ENCODE measurements at regions not wholly inside any gene's neighbourhood (a gene's known extent, or its start where the extent isn't known, plus 50 kb on each side); places are given as distances from the start of the nearest gene placed in this dataset.
"Not testable (repeated sequence)": the region's sequence is repeated elsewhere in the genome, so short reads cannot be mapped to it uniquely, and the experiment has no call there.

DNA sequence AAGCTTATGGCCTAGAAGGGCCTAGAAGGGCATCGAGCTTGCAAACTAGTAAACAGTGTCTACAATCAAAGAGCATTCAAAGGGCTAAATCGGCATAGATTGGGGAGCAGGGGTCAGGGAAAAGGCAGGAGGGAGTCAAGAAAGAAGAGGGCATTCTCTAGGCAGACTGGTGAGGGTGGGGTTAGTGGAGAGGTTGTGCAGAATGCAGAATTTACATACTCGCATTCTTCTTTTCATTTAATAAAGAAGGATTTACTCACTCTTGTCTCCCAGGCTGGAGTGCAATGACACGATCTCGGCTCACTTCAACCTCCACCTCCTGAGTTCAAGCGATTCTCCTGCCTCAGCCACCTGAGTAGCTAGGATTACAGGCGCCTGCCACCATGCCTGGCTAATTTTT, 110.7 kb downstream of the TRIM43 start:
- no peak for DNase-seq (ENCODE audit: low read depth)
- TF ChIP-seq, protein P1, sequence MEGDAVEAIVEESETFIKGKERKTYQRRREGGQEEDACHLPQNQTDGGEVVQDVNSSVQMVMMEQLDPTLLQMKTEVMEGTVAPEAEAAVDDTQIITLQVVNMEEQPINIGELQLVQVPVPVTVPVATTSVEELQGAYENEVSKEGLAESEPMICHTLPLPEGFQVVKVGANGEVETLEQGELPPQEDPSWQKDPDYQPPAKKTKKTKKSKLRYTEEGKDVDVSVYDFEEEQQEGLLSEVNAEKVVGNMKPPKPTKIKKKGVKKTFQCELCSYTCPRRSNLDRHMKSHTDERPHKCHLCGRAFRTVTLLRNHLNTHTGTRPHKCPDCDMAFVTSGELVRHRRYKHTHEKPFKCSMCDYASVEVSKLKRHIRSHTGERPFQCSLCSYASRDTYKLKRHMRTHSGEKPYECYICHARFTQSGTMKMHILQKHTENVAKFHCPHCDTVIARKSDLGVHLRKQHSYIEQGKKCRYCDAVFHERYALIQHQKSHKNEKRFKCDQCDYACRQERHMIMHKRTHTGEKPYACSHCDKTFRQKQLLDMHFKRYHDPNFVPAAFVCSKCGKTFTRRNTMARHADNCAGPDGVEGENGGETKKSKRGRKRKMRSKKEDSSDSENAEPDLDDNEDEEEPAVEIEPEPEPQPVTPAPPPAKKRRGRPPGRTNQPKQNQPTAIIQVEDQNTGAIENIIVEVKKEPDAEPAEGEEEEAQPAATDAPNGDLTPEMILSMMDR (IDR thresholded peaks at IDR 0.05; ENCODE audit: control insufficient read depth, extremely low read depth, insufficient read depth), result no peak
- H3K4me3 ChIP-seq (ENCODE audit: low read depth, low read length), result no peak overlapping the region

DNA sequence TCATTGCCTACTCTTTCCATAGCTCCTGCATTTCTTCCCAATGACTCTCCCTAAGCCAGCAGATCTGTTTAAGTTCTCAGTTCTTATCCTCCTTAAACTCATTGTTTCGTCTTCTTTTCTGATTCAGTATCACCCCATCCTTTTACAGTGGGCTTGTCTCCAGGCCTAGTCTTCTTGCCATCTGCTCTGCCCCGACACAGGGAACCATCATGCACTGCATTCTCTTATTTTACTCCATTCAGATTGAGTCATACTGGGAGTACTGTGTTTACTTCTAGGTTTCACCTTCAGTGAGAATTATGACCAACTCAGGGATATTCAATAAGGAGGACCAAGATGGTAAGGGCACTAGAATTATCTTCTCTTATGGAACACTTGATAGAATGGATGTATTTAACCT, 115.4 kb downstream of the TRIM43 start:
- not testable (repeated sequence) for DNase-seq (ENCODE audit: low read depth)

DNA sequence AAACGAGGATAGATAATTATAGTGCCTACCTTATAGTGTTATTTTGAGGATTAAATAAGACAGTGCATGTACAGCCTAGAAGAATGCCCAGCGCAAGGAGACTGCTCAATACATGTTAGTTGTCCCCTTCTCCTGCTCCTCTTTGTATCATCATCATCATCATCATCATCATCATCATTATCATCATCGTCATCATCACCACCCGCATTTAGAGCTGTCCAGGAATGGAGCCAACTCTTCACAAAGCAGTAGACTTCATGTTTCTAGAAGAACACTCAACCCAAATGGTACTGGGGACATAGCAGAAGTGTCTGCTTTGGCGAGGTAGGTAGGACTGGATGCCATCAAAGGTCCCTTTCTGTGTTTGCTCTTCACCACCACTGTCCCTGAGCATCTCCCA, 116.0 kb downstream of the TRIM43 start:
- DNase-seq (ENCODE audit: low read depth), result no peak
- no peak overlapping the region for H3K4me3 ChIP-seq (ENCODE audit: low read depth, low read length)
- TF ChIP-seq, protein P1 (IDR thresholded peaks at IDR 0.05; ENCODE audit: control insufficient read depth, extremely low read depth, insufficient read depth), result no peak

More for the DNA sequence above, 115.4 kb downstream of the TRIM43 start:
- not testable (repeated sequence) for H3K4me3 ChIP-seq (ENCODE audit: low read depth, low read length)

DNA sequence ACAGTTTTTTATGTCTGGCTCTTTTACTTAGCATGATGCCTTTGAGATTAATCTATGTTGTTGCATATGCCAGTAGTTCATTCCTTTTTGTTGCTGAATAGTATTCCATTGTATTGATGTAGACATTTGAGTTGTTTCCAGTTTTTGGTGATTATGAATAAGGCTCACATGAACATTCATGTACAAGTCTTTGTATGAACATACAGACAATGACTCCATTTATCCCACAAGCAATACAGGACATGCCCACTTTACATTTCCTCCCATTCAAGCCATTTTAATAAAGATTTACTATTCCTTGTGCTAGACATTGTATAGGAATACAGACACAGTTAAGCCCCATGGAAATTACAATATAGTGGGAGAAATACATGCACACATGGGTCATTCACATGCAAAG, 118.0 kb downstream of the TRIM43 start:
- no peak overlapping the region for H3K4me3 ChIP-seq (ENCODE audit: low read depth, low read length)
- TF ChIP-seq, protein P1 (IDR thresholded peaks at IDR 0.05; ENCODE audit: control insufficient read depth, extremely low read depth, insufficient read depth), result no peak
- DNase-seq (ENCODE audit: low read depth), result no peak

DNA sequence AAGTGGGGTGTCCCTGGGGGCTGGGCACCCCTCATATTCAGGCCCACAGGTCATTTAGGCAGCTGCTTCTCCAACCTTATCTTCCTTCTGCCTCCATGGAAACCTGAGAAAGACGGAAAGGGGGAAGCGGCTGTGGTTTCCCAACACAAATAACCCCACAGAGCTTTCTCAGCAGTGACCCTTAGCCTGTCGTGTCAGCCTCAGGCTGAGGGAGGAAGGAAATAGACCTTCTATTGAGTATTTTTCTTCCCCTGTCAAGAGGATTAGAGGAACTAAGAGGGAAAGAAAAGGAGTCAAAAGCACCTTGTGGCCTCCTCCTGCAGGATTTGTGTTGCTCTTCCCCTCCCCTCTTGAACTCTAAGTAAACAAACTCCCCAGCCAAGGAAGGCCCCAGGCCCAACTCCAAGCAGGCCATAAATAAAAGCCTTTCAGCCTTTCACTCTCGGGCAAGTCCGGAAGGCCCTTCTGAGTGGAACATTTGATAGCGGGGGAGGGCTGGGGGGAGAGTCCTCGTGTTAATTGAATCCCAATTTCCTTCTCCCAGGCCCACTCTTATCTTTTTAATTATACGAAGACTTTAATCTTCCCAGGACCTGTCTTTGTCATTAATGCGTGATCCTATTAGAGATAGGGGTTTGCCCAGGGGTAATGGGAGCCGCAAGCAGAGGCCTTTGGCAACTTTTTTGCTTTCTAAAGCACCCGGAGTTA, 121.8 kb downstream of the TRIM43 start:
- not testable (repeated sequence) for H3K4me3 ChIP-seq (ENCODE audit: low read depth, low read length); DNase-seq (ENCODE audit: low read depth)

DNA sequence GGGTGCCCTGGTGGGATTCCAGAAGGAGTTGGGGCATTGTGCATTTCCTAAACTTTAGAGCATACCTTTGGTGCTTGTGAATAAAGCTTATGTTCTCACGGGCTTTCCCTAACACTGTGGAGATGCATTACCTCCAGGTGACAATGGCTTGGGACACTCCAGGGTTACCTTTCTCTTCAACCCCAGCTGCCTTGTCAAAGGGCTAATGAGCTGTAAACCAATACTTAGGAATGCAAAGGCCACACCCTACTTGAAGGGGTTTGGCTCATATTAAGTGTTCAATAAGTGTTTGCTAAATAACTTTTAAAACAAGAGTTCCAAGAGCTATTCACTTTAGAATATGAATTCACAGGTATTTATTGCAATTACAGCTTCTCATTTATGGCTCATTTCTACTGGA, 122.6 kb downstream of the TRIM43 start:
- not testable (repeated sequence) for H3K4me3 ChIP-seq (ENCODE audit: low read depth, low read length); DNase-seq (ENCODE audit: low read depth)

DNA sequence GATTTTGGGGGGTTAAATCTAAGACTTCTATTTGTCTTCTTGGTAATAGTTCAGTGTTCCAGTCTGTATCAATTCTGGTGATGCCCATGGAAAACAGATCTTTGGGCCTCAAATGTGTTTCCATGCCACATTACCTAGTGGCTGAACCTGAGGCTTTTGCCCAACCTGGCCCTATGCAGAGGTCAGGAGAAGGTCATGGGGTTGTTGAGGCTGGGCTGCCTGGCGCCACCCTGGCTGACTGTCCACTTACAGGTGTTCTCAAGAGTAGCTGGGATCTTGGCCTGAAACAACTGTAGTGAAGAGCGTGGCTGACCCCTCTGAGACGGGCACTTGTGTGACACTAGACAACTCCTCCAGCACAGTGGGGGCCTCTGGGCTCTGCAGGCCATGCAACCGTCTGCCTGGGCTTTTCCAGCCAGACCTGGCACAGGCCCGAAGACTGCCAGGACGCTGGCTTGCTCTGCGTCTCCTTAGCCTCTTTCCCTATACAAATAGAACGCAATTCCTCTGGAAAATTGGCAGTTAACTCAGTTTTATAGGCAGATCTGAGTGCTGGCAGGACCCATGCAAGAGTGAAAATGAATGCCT, 127.8 kb downstream of the TRIM43 start:
- peak; percentile 41 for DNase-seq (ENCODE audit: low read depth)
- TF ChIP-seq, protein P1 (IDR thresholded peaks at IDR 0.05; ENCODE audit: control insufficient read depth, extremely low read depth, insufficient read depth), result no peak
- H3K4me3 ChIP-seq (ENCODE audit: low read depth, low read length), result no peak overlapping the region

DNA sequence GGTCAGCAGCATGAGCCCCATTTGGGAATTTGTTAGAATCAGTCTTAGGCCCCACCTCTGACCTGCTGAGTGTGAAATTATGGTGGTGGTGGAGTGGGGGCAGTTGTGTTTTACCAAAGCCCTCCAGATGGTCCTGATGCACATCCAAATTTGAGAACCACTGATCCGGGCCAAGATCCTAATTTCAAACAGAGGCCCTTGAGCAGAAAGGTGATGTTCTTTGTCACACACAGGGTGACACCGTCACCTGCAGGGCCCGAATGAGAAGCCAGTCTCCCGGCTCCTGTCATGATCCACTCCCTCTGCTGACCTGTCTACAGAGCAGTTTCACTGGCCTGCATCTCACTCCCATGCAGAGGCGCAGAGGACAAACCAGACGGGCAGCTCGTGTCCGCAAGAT, 129.9 kb downstream of the TRIM43 start:
- no peak for DNase-seq (ENCODE audit: low read depth)
- no peak overlapping the region for H3K4me3 ChIP-seq (ENCODE audit: low read depth, low read length)
- TF ChIP-seq, protein P1 (IDR thresholded peaks at IDR 0.05; ENCODE audit: control insufficient read depth, extremely low read depth, insufficient read depth), result no peak
